ENCODE measurements at regions not wholly inside any gene's neighbourhood (a gene's known extent, or its start where the extent isn't known, plus 50 kb on each side); places are given as distances from the start of the nearest gene placed in this dataset.
A peak's percentile ranks its signal among the peaks of the same experiment; 100 is the strongest.
"Not testable (repeated sequence)": the region's sequence is repeated elsewhere in the genome, so short reads cannot be mapped to it uniquely, and the experiment has no call there.

GRCh38 chr1:228796945-228797344, 61.7 kb downstream of the RHOU start:
- DNase-seq: not testable (repeated sequence)

GRCh38 chr1:228798035-228798434, 62.8 kb downstream of the RHOU start:
- no peak for DNase-seq

GRCh38 chr1:228798548-228798947, 63.3 kb downstream of the RHOU start:
- DNase-seq: no peak

GRCh38 chr1:228799924-228800323, 64.6 kb downstream of the RHOU start:
- DNase-seq: no peak

- DNase-seq: no peak
Measured at GRCh38 chr1:228801068-228801467, 65.8 kb downstream of the RHOU start.

GRCh38 chr1:228802386-228803220, 67.3 kb downstream of the RHOU start:
- DNase-seq: no peak

- no peak for DNase-seq
Measured at GRCh38 chr1:228803421-228803820, 68.1 kb downstream of the RHOU start.

- DNase-seq: no peak
Measured at GRCh38 chr1:228804173-228804572, 68.9 kb downstream of the RHOU start.

- peak; percentile 63 for DNase-seq
Measured at GRCh38 chr1:228804640-228805413, 69.5 kb downstream of the RHOU start.

GRCh38 chr1:228807904-228808605, 72.8 kb downstream of the RHOU start:
- no peak for DNase-seq

- peak; percentile 46 for DNase-seq
Measured at GRCh38 chr1:228809621-228810394, 74.5 kb downstream of the RHOU start.

- DNase-seq: no peak
Measured at GRCh38 chr1:228810395-228810758, 75.1 kb downstream of the RHOU start.

GRCh38 chr1:228810878-228811711, 75.8 kb downstream of the RHOU start:
- DNase-seq: no peak

- DNase-seq: no peak
Measured at GRCh38 chr1:228811712-228812305, 76.5 kb downstream of the RHOU start.

GRCh38 chr1:228812961-228813360, 77.7 kb downstream of the RHOU start:
- no peak for DNase-seq

GRCh38 chr1:228814176-228814575, 78.9 kb downstream of the RHOU start:
- no peak for DNase-seq

- no peak for DNase-seq
Measured at GRCh38 chr1:228818296-228818695, 83.0 kb downstream of the RHOU start.

GRCh38 chr1:228818928-228819630, 83.8 kb downstream of the RHOU start:
- no peak for DNase-seq

- DNase-seq: no peak
Measured at GRCh38 chr1:228821252-228821651, 86.0 kb downstream of the RHOU start.

GRCh38 chr1:228823200-228823599, 87.9 kb downstream of the RHOU start:
- DNase-seq: no peak

GRCh38 chr1:228824366-228824765, 89.1 kb downstream of the RHOU start:
- DNase-seq: no peak

Data from stimulated activated CD4-positive, alpha-beta T cell treated with anti-CD3 and anti-CD28 coated beads, Interleukin-15, amount 100 ng/mL, for 24 hours (primary cell).